ENCODE measurements at regions not wholly inside any gene's neighbourhood (a gene's known extent, or its start where the extent isn't known, plus 50 kb on each side); places are given as distances from the start of the nearest gene placed in this dataset.

DNA sequence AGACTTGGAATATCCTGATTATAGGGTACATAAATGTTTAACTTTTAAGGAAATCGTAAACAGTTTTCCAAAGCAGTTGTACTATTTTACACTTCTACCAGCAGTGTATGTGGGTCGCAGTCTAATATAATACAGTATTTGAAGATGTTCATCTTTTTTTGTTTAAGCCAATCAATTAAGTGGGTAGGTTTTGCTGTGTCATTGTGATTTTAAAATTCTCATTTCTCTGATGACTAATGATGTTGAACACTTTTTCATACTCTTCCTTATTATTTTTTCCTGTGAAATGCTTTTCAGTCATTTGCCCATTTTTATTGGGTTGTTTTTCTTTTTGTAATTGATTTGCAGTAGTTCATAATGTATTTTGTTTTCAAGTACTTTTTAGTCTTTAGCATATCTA, 2689.7 kb downstream of the PCDH9 start:
- Histone ChIP-seq H4K20me1 (replicated peaks; ENCODE audit: insufficient read depth) (no peaks in the 10 kb centered on the region), H3K4me3 (no peak overlapping the region), H3K9me2 (ENCODE audit: insufficient read depth) (no peaks in the 10 kb centered on the region), H3K4me2 (no peak overlapping the region), H3F3A (replicated peaks; ENCODE audit: low read depth) (no peaks in the 10 kb centered on the region), H3K79me2 (replicated peaks; ENCODE audit: insufficient read depth) (no peaks in the 10 kb centered on the region), H2AFZ (no peak overlapping the region), H3K4me1 (ENCODE audit: insufficient read depth) (no peaks in the 10 kb centered on the region), H3K27ac (ENCODE audit: low read depth) (no peak overlapping the region), H3K27me3 (ENCODE audit: insufficient read depth) (no peaks in the 10 kb centered on the region), H3K36me3 (ENCODE audit: insufficient read depth) (no peaks in the 10 kb centered on the region)
- Mint-ChIP-seq H3K4me3 (no peak overlapping the region), H3K36me3 (ENCODE audit: low read depth) (no peaks in the 10 kb centered on the region), H3K4me1 (no peaks in the 10 kb centered on the region; the same call in 2 of the 3 replicates), H3K27me3 (ENCODE audit: insufficient read depth, low read depth, poor library complexity) (no peaks in the 10 kb centered on the region), H3K9me3 (no peaks in the 10 kb centered on the region), H3K27ac (peak overlapping the region; percentile 24; the same call in 1 of the 2 replicates)
- TF ChIP-seq EZH2phosphoT487 (IDR thresholded peaks at IDR 0.05; ENCODE audit: unreplicated experiment) (no peak), STAT1 (IDR thresholded peaks at IDR 0.05; ENCODE audit: unreplicated experiment) (no peak), ZNF114 (CRISPR knock-in tag; IDR thresholded peaks at IDR 0.05) (no peak)
- DNase-seq (ENCODE audit: low spot score): no peak
- ATAC-seq: no peak

DNA sequence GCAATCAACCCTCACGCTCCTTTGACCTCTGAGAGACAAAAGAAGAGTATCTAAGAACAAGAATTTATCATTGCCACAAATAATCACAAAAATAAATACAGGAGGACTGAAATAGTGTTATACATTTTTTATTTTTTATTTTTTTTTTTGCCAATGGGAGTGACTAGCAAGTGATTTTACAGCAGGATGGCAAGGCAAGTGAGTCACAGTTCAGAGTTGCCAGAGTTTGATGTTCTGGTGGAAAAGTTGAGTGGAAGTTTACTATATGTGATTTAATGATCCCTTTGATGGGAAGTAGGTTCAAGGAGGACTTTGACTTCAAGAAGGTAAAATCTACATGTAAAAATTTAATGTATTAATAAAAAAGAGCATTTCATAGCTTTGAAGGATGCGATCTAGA, 2691.4 kb downstream of the PCDH9 start:
- H3K27ac Mint-ChIP-seq: no peak overlapping the region
- H3K27me3 Mint-ChIP-seq (ENCODE audit: insufficient read depth, low read depth, poor library complexity): no peaks in the 10 kb centered on the region
- Histone ChIP-seq H3K4me3 (no peak overlapping the region), H3K36me3 (ENCODE audit: insufficient read depth) (no peaks in the 10 kb centered on the region), H3F3A (replicated peaks; ENCODE audit: low read depth) (no peaks in the 10 kb centered on the region), H3K79me2 (replicated peaks; ENCODE audit: insufficient read depth) (no peaks in the 10 kb centered on the region), H3K9me2 (ENCODE audit: insufficient read depth) (no peaks in the 10 kb centered on the region), H3K27me3 (ENCODE audit: insufficient read depth) (no peaks in the 10 kb centered on the region), H3K4me1 (ENCODE audit: insufficient read depth) (peaks cover 11% of the 10 kb centered on the region), H4K20me1 (replicated peaks; ENCODE audit: insufficient read depth) (no peaks in the 10 kb centered on the region), H3K27ac (ENCODE audit: low read depth) (no peak overlapping the region), H3K4me2 (no peak overlapping the region), H2AFZ (0 out of 2 replicates have a peak overlapping the region, but pooled peaks have one; percentile 43)
- H3K36me3 Mint-ChIP-seq (ENCODE audit: low read depth): no peaks in the 10 kb centered on the region
- DNase-seq (ENCODE audit: low spot score) (no peak), ATAC-seq (no peak)
- no peaks in the 10 kb centered on the region for H3K9me3 Mint-ChIP-seq
- H3K4me3 Mint-ChIP-seq: no peak overlapping the region
- H3K4me1 Mint-ChIP-seq: peaks cover 7% of the 10 kb centered on the region; the same call in 2 of the 3 replicates
- no peak for TF ChIP-seq EZH2phosphoT487 (IDR thresholded peaks at IDR 0.05; ENCODE audit: unreplicated experiment)
- TF ChIP-seq, protein P1, sequence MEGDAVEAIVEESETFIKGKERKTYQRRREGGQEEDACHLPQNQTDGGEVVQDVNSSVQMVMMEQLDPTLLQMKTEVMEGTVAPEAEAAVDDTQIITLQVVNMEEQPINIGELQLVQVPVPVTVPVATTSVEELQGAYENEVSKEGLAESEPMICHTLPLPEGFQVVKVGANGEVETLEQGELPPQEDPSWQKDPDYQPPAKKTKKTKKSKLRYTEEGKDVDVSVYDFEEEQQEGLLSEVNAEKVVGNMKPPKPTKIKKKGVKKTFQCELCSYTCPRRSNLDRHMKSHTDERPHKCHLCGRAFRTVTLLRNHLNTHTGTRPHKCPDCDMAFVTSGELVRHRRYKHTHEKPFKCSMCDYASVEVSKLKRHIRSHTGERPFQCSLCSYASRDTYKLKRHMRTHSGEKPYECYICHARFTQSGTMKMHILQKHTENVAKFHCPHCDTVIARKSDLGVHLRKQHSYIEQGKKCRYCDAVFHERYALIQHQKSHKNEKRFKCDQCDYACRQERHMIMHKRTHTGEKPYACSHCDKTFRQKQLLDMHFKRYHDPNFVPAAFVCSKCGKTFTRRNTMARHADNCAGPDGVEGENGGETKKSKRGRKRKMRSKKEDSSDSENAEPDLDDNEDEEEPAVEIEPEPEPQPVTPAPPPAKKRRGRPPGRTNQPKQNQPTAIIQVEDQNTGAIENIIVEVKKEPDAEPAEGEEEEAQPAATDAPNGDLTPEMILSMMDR (conservative IDR thresholded peaks at IDR 0.05; ENCODE audit: low read depth in 2 of 2): no peak
- no peak for TF ChIP-seq POLR2AphosphoS5 (IDR thresholded peaks at IDR 0.05; ENCODE audit: low read depth)
- TF ChIP-seq, protein P2, sequence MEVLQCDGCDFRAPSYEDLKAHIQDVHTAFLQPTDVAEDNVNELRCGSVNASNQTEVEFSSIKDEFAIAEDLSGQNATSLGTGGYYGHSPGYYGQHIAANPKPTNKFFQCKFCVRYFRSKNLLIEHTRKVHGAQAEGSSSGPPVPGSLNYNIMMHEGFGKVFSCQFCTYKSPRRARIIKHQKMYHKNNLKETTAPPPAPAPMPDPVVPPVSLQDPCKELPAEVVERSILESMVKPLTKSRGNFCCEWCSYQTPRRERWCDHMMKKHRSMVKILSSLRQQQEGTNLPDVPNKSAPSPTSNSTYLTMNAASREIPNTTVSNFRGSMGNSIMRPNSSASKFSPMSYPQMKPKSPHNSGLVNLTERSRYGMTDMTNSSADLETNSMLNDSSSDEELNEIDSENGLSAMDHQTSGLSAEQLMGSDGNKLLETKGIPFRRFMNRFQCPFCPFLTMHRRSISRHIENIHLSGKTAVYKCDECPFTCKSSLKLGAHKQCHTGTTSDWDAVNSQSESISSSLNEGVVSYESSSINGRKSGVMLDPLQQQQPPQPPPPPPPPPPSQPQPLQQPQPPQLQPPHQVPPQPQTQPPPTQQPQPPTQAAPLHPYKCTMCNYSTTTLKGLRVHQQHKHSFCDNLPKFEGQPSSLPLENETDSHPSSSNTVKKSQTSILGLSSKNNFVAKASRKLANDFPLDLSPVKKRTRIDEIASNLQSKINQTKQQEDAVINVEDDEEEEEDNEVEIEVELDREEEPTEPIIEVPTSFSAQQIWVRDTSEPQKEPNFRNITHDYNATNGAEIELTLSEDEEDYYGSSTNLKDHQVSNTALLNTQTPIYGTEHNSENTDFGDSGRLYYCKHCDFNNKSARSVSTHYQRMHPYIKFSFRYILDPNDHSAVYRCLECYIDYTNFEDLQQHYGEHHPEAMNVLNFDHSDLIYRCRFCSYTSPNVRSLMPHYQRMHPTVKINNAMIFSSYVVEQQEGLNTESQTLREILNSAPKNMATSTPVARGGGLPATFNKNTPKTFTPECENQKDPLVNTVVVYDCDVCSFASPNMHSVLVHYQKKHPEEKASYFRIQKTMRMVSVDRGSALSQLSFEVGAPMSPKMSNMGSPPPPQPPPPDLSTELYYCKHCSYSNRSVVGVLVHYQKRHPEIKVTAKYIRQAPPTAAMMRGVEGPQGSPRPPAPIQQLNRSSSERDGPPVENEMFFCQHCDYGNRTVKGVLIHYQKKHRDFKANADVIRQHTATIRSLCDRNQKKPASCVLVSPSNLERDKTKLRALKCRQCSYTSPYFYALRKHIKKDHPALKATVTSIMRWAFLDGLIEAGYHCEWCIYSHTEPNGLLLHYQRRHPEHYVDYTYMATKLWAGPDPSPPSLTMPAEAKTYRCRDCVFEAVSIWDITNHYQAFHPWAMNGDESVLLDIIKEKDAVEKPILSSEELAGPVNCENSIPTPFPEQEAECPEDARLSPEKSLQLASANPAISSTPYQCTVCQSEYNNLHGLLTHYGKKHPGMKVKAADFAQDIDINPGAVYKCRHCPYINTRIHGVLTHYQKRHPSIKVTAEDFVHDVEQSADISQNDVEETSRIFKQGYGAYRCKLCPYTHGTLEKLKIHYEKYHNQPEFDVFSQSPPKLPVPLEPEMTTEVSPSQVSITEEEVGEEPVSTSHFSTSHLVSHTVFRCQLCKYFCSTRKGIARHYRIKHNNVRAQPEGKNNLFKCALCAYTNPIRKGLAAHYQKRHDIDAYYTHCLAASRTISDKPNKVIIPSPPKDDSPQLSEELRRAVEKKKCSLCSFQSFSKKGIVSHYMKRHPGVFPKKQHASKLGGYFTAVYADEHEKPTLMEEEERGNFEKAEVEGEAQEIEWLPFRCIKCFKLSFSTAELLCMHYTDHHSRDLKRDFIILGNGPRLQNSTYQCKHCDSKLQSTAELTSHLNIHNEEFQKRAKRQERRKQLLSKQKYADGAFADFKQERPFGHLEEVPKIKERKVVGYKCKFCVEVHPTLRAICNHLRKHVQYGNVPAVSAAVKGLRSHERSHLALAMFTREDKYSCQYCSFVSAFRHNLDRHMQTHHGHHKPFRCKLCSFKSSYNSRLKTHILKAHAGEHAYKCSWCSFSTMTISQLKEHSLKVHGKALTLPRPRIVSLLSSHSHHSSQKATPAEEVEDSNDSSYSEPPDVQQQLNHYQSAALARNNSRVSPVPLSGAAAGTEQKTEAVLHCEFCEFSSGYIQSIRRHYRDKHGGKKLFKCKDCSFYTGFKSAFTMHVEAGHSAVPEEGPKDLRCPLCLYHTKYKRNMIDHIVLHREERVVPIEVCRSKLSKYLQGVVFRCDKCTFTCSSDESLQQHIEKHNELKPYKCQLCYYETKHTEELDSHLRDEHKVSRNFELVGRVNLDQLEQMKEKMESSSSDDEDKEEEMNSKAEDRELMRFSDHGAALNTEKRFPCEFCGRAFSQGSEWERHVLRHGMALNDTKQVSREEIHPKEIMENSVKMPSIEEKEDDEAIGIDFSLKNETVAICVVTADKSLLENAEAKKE (CRISPR knock-in tag; IDR thresholded peaks at IDR 0.05): no peak
- TF ChIP-seq, protein P3, sequence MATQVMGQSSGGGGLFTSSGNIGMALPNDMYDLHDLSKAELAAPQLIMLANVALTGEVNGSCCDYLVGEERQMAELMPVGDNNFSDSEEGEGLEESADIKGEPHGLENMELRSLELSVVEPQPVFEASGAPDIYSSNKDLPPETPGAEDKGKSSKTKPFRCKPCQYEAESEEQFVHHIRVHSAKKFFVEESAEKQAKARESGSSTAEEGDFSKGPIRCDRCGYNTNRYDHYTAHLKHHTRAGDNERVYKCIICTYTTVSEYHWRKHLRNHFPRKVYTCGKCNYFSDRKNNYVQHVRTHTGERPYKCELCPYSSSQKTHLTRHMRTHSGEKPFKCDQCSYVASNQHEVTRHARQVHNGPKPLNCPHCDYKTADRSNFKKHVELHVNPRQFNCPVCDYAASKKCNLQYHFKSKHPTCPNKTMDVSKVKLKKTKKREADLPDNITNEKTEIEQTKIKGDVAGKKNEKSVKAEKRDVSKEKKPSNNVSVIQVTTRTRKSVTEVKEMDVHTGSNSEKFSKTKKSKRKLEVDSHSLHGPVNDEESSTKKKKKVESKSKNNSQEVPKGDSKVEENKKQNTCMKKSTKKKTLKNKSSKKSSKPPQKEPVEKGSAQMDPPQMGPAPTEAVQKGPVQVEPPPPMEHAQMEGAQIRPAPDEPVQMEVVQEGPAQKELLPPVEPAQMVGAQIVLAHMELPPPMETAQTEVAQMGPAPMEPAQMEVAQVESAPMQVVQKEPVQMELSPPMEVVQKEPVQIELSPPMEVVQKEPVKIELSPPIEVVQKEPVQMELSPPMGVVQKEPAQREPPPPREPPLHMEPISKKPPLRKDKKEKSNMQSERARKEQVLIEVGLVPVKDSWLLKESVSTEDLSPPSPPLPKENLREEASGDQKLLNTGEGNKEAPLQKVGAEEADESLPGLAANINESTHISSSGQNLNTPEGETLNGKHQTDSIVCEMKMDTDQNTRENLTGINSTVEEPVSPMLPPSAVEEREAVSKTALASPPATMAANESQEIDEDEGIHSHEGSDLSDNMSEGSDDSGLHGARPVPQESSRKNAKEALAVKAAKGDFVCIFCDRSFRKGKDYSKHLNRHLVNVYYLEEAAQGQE (IDR thresholded peaks at IDR 0.05; ENCODE audit: unreplicated experiment): no peak
- TF ChIP-seq CREB1 (CRISPR knock-in tag; IDR thresholded peaks at IDR 0.05; ENCODE audit: low read depth): no peak
- no peak for TF ChIP-seq ZNF114 (CRISPR knock-in tag; IDR thresholded peaks at IDR 0.05)
- TF ChIP-seq JUNB (IDR thresholded peaks at IDR 0.05; ENCODE audit: unreplicated experiment): no peak
- TF ChIP-seq ZNF331 (CRISPR knock-in tag; IDR thresholded peaks at IDR 0.05; ENCODE audit: low read depth): no peak

Data from GM23338 (cell line).